Activated naive CD8-positive, alpha-beta T cell treated with anti-CD3 and anti-CD28 coated beads for 36 hours (primary cell): ENCODE measurements at regions not wholly inside any gene's neighbourhood (a gene's known extent, or its start where the extent isn't known, plus 50 kb on each side); places are given as distances from the start of the nearest gene placed in this dataset.
"Not testable (repeated sequence)": the region's sequence is repeated elsewhere in the genome, so short reads cannot be mapped to it uniquely, and the experiment has no call there.

Experiments used
- DNase-seq: peaks from one replicate; pipeline ENCODE4 v3.0.0; 2021
- H3K27ac Mint-ChIP-seq: one replicate; pipeline ENCODE4 v1.8.0; 2022; ENCODE audit warnings: mild to moderate bottlenecking, moderate library complexity, mixed read lengths
- H3K27me3 Mint-ChIP-seq: one replicate; pipeline ENCODE4 v1.8.0; 2022; ENCODE audit warnings: mild to moderate bottlenecking, mixed read lengths
- H3K36me3 Mint-ChIP-seq: one replicate; pipeline ENCODE4 v1.8.0; 2021; ENCODE audit warnings: mild to moderate bottlenecking, mixed read lengths
- H3K4me1 Mint-ChIP-seq: one replicate; pipeline ENCODE4 v1.8.0; 2021; ENCODE audit warnings: mixed read lengths
- H3K4me3 Mint-ChIP-seq: one replicate; pipeline ENCODE4 v1.8.0; 2022; ENCODE audit warnings: mild to moderate bottlenecking, moderate library complexity, mixed read lengths
- H3K9me3 Mint-ChIP-seq: one replicate; pipeline ENCODE4 v1.8.0; 2022; ENCODE audit warnings: mixed read lengths

- H3K27me3 Mint-ChIP-seq = no peaks in the 10 kb centered on the region
- no peaks in the 10 kb centered on the region for H3K36me3 Mint-ChIP-seq
- H3K9me3 Mint-ChIP-seq = no peaks in the 10 kb centered on the region
- H3K4me1 Mint-ChIP-seq = peaks cover 21% of the 10 kb centered on the region
- DNase-seq = no peak
- no peak overlapping the region for H3K4me3 Mint-ChIP-seq
- H3K27ac Mint-ChIP-seq = no peak overlapping the region
These were observed 247.2 kb downstream of the RPS4Y2 start for GRCh38 chrY:21003059-21003458.

GRCh38 chrY:21005531-21005930, 249.6 kb downstream of the RPS4Y2 start:
- Mint-ChIP-seq H3K4me3 (no peak overlapping the region), H3K27ac (no peak overlapping the region), H3K9me3 (no peaks in the 10 kb centered on the region), H3K4me1 (peaks cover 11% of the 10 kb centered on the region), H3K27me3 (no peaks in the 10 kb centered on the region), H3K36me3 (no peaks in the 10 kb centered on the region)
- DNase-seq = no peak

- no peak for DNase-seq
- Mint-ChIP-seq H3K4me3 (no peak overlapping the region), H3K27ac (no peak overlapping the region), H3K9me3 (no peaks in the 10 kb centered on the region), H3K27me3 (no peaks in the 10 kb centered on the region), H3K36me3 (peaks cover 1% of the 10 kb centered on the region), H3K4me1 (peaks cover 25% of the 10 kb centered on the region)
These were observed 265.9 kb downstream of the RPS4Y2 start for GRCh38 chrY:21021811-21022210.

- no peaks in the 10 kb centered on the region for H3K27me3 Mint-ChIP-seq
- no peak overlapping the region for H3K4me3 Mint-ChIP-seq
- no peak overlapping the region for H3K27ac Mint-ChIP-seq
These were observed 266.6 kb downstream of the RPS4Y2 start for GRCh38 chrY:21022326-21023044.

GRCh38 chrY:21023906-21024305, 268.0 kb downstream of the RPS4Y2 start:
- H3K9me3 Mint-ChIP-seq = no peaks in the 10 kb centered on the region
- DNase-seq = no peak
- H3K4me1 Mint-ChIP-seq = peaks cover 25% of the 10 kb centered on the region
- no peak overlapping the region for H3K27ac Mint-ChIP-seq
- peaks cover 1% of the 10 kb centered on the region for H3K36me3 Mint-ChIP-seq
- H3K27me3 Mint-ChIP-seq = no peaks in the 10 kb centered on the region
- no peak overlapping the region for H3K4me3 Mint-ChIP-seq

More at GRCh38 chrY:21022326-21023044, 266.6 kb downstream of the RPS4Y2 start:
- Mint-ChIP-seq H3K9me3 (no peaks in the 10 kb centered on the region), H3K36me3 (peaks cover 1% of the 10 kb centered on the region), H3K4me1 (peaks cover 25% of the 10 kb centered on the region)
- DNase-seq = no peak

GRCh38 chrY:21028506-21028905, 272.6 kb downstream of the RPS4Y2 start:
- Mint-ChIP-seq H3K9me3 (no peaks in the 10 kb centered on the region), H3K27ac (no peak overlapping the region), H3K27me3 (no peaks in the 10 kb centered on the region), H3K4me3 (no peak overlapping the region), H3K36me3 (no peaks in the 10 kb centered on the region), H3K4me1 (peaks cover 14% of the 10 kb centered on the region)
- no peak for DNase-seq

- Mint-ChIP-seq H3K27ac (peak overlapping the region; percentile 15), H3K9me3 (no peaks in the 10 kb centered on the region)
These were observed 277.5 kb downstream of the RPS4Y2 start for GRCh38 chrY:21033363-21033762.

GRCh38 chrY:21034151-21035061, 278.5 kb downstream of the RPS4Y2 start:
- Mint-ChIP-seq H3K4me3 (no peak overlapping the region), H3K36me3 (no peaks in the 10 kb centered on the region)

More at GRCh38 chrY:21033363-21033762, 277.5 kb downstream of the RPS4Y2 start:
- Mint-ChIP-seq H3K4me1 (peaks cover 12% of the 10 kb centered on the region), H3K36me3 (no peaks in the 10 kb centered on the region), H3K4me3 (peak overlapping the region; percentile 8), H3K27me3 (no peaks in the 10 kb centered on the region)
- DNase-seq = no peak

GRCh38 chrY:21037398-21037797, 281.5 kb downstream of the RPS4Y2 start:
- not testable (repeated sequence) for H3K36me3 Mint-ChIP-seq, H3K4me3 Mint-ChIP-seq, H3K27me3 Mint-ChIP-seq, H3K9me3 Mint-ChIP-seq, H3K27ac Mint-ChIP-seq, DNase-seq
- H3K4me1 Mint-ChIP-seq = peaks cover 12% of the 10 kb centered on the region

More at GRCh38 chrY:21034151-21035061, 278.5 kb downstream of the RPS4Y2 start:
- no peaks in the 10 kb centered on the region for H3K27me3 Mint-ChIP-seq
- peak; percentile 2 for DNase-seq
- peaks cover 12% of the 10 kb centered on the region for H3K4me1 Mint-ChIP-seq
- peak overlapping the region; percentile 87 for H3K27ac Mint-ChIP-seq
- H3K9me3 Mint-ChIP-seq = no peaks in the 10 kb centered on the region

- peaks cover 2% of the 10 kb centered on the region for H3K36me3 Mint-ChIP-seq
- no peaks in the 10 kb centered on the region for H3K4me1 Mint-ChIP-seq
- no peak overlapping the region for H3K27ac Mint-ChIP-seq
- H3K9me3 Mint-ChIP-seq = peaks cover 8% of the 10 kb centered on the region
- no peak for DNase-seq
- no peaks in the 10 kb centered on the region for H3K27me3 Mint-ChIP-seq
- H3K4me3 Mint-ChIP-seq = no peak overlapping the region
These were observed 283.9 kb downstream of the RPS4Y2 start for GRCh38 chrY:21039811-21040210.

GRCh38 chrY:21040711-21041110, 284.8 kb downstream of the RPS4Y2 start:
- H3K27me3 Mint-ChIP-seq, DNase-seq, H3K36me3 Mint-ChIP-seq, H3K9me3 Mint-ChIP-seq, H3K4me3 Mint-ChIP-seq, H3K4me1 Mint-ChIP-seq, H3K27ac Mint-ChIP-seq: not testable (repeated sequence)

GRCh38 chrY:21073079-21073478, 317.2 kb downstream of the RPS4Y2 start:
- H3K9me3 Mint-ChIP-seq = no peaks in the 10 kb centered on the region
- H3K27ac Mint-ChIP-seq = no peak overlapping the region
- peaks cover 1% of the 10 kb centered on the region for H3K4me1 Mint-ChIP-seq
- H3K27me3 Mint-ChIP-seq = no peaks in the 10 kb centered on the region
- DNase-seq = no peak
- H3K4me3 Mint-ChIP-seq = no peak overlapping the region
- H3K36me3 Mint-ChIP-seq = no peaks in the 10 kb centered on the region

- Mint-ChIP-seq H3K4me1 (peaks cover 1% of the 10 kb centered on the region), H3K4me3 (no peak overlapping the region), H3K9me3 (no peaks in the 10 kb centered on the region), H3K27ac (no peak overlapping the region), H3K27me3 (no peaks in the 10 kb centered on the region), H3K36me3 (no peaks in the 10 kb centered on the region)
- DNase-seq = no peak
These were observed 317.8 kb downstream of the RPS4Y2 start for GRCh38 chrY:21073641-21074260.

GRCh38 chrY:21075658-21076057, 319.8 kb downstream of the RPS4Y2 start:
- H3K27me3 Mint-ChIP-seq = no peaks in the 10 kb centered on the region
- no peak for DNase-seq
- no peaks in the 10 kb centered on the region for H3K36me3 Mint-ChIP-seq

GRCh38 chrY:21079670-21080069, 323.8 kb downstream of the RPS4Y2 start:
- Mint-ChIP-seq H3K27ac (no peak overlapping the region), H3K27me3 (no peaks in the 10 kb centered on the region), H3K4me3 (no peak overlapping the region), H3K4me1 (no peaks in the 10 kb centered on the region), H3K9me3 (no peaks in the 10 kb centered on the region), H3K36me3 (no peaks in the 10 kb centered on the region)
- DNase-seq = no peak

More at GRCh38 chrY:21075658-21076057, 319.8 kb downstream of the RPS4Y2 start:
- no peak overlapping the region for H3K4me3 Mint-ChIP-seq
- no peaks in the 10 kb centered on the region for H3K9me3 Mint-ChIP-seq
- H3K4me1 Mint-ChIP-seq = peaks cover 1% of the 10 kb centered on the region
- no peak overlapping the region for H3K27ac Mint-ChIP-seq
